ENCODE measurements at regions not wholly inside any gene's neighbourhood (a gene's known extent, or its start where the extent isn't known, plus 50 kb on each side); places are given as distances from the start of the nearest gene placed in this dataset.
"Not testable (repeated sequence)": the region's sequence is repeated elsewhere in the genome, so short reads cannot be mapped to it uniquely, and the experiment has no call there.

GRCh38 chr2:199216253-199216652 lies 241.5 kb downstream of the SATB2 start:
- DNase-seq, result no peak

GRCh38 chr2:199207011-199207410 lies 250.7 kb downstream of the SATB2 start:
- no peak for DNase-seq

- no peak for DNase-seq
Observed at GRCh38 chr2:199206536-199206935, 251.2 kb downstream of the SATB2 start.

GRCh38 chr2:199202964-199203363 lies 254.8 kb downstream of the SATB2 start:
- DNase-seq, result no peak

- DNase-seq, result no peak
Observed at GRCh38 chr2:199201539-199201938, 256.2 kb downstream of the SATB2 start.

GRCh38 chr2:199199797-199200196 lies 257.9 kb downstream of the SATB2 start:
- DNase-seq, result no peak

- DNase-seq, result no peak
Observed at GRCh38 chr2:199197448-199197847, 260.3 kb downstream of the SATB2 start.

GRCh38 chr2:199196686-199197085 lies 261.1 kb downstream of the SATB2 start:
- no peak for DNase-seq

- DNase-seq, result no peak
Observed at GRCh38 chr2:199195927-199196502, 261.7 kb downstream of the SATB2 start.

GRCh38 chr2:199191461-199191860 lies 266.3 kb downstream of the SATB2 start:
- no peak for DNase-seq

- DNase-seq, result no peak
Observed at GRCh38 chr2:199189229-199189628, 268.5 kb downstream of the SATB2 start.

GRCh38 chr2:199186301-199186751 lies 271.4 kb downstream of the SATB2 start:
- no peak for DNase-seq

- not testable (repeated sequence) for DNase-seq
Observed at GRCh38 chr2:199185174-199185573, 272.6 kb downstream of the SATB2 start.

- DNase-seq, result no peak
Observed at GRCh38 chr2:199163613-199164458, 293.9 kb downstream of the SATB2 start.

GRCh38 chr2:199160677-199161465 lies 296.9 kb downstream of the SATB2 start:
- no peak for DNase-seq

GRCh38 chr2:199160081-199160480 lies 297.7 kb downstream of the SATB2 start:
- DNase-seq, result no peak

- DNase-seq, result no peak
Observed at GRCh38 chr2:199148076-199148845, 309.5 kb downstream of the SATB2 start.

GRCh38 chr2:199147216-199147615 lies 310.5 kb downstream of the SATB2 start:
- DNase-seq, result no peak

GRCh38 chr2:199144546-199144945 lies 313.2 kb downstream of the SATB2 start:
- no peak for DNase-seq

GRCh38 chr2:199144036-199144435 lies 313.7 kb downstream of the SATB2 start:
- no peak for DNase-seq

GRCh38 chr2:199136681-199137080 lies 321.1 kb downstream of the SATB2 start:
- no peak for DNase-seq

- no peak for DNase-seq
Observed at GRCh38 chr2:199136242-199136641, 321.5 kb downstream of the SATB2 start.

GRCh38 chr2:199131876-199132275 lies 325.9 kb downstream of the SATB2 start:
- DNase-seq, result no peak

All from NCI-H1048 (cell line).